Prostate gland (tissue), 2 donors: ENCODE measurements at regions not wholly inside any gene's neighbourhood (a gene's known extent, or its start where the extent isn't known, plus 50 kb on each side); places are given as distances from the start of the nearest gene placed in this dataset.
"Not testable (repeated sequence)": the region's sequence is repeated elsewhere in the genome, so short reads cannot be mapped to it uniquely, and the experiment has no call there.

ENCODE experiments used
- DNase-seq: peaks from one replicate; pipeline ENCODE4 v3.0.0-alpha.2; 2019; ENCODE audit warnings: low spot score
- H3K27ac ChIP-seq, 2 donors: fragments of 200-600 bp; sonication (generic); 2 replicates each; pipeline ENCODE4 v1.5.1; 2017 to 2019
- H3K27me3 ChIP-seq: fragments of 200-600 bp; sonication (generic); replicated peaks from 2 replicates; pipeline ENCODE4 v1.5.1; 2019; ENCODE audit not compliant: insufficient read depth
- H3K36me3 ChIP-seq, 2 donors: fragments of 200-600 bp; sonication (generic); 1 replicate in 1 of 2; 2 replicates in 1 of 2; pipeline versions ENCODE4 v1.5.1 to v1.8.1; 2017 to 2019
- H3K4me1 ChIP-seq: fragments of 200-600 bp; sonication (generic); replicated peaks from 2 replicates; pipeline ENCODE4 v1.5.1; 2019
- H3K4me3 ChIP-seq, 2 donors: fragments of 200-600 bp; sonication (generic); 2 replicates each; pipeline ENCODE4 v1.5.1; 2017 to 2019
- H3K9me3 ChIP-seq: fragments of 200-600 bp; sonication (generic); 2 replicates; pipeline ENCODE4 v1.5.1; 2017
- CTCF ChIP-seq, 4 experiments: fragments of 200-600 bp in 2 of 4; fragments of 450-650 bp in 2 of 4; sonication (generic) in 2 of 4; IDR thresholded peaks; 1 replicate in 3 of 4; 2 replicates in 1 of 4; pipeline ENCODE4 v1.5.1; 2016 to 2019; ENCODE audit warnings: antibody characterized with exemption in 4 of 4, mild to moderate bottlenecking in 2 of 4, moderate library complexity in 2 of 4
- POLR2A ChIP-seq: fragments of 450-650 bp; IDR thresholded peaks from one replicate; pipeline ENCODE4 v1.6.1; 2016; ENCODE audit warnings: antibody characterized with exemption, mild to moderate bottlenecking
- WGBS: methylation state at CpG from one replicate; pipeline ENCODE4 v1.1.5; 2018; 5-methylcytosine and 5-hydroxymethylcytosine counted together
- intact Hi-C: fragments of 100-400 bp; cut with DNase I; formaldehyde crosslinking; loops from one replicate; pipeline ENCODE4 v1.14.2; 2022

- intact Hi-C loops, H3K36me3 ChIP-seq, DNase-seq, H3K4me1 ChIP-seq, H3K27ac ChIP-seq, H3K27me3 ChIP-seq, H3K9me3 ChIP-seq, H3K4me3 ChIP-seq: not testable (repeated sequence)
- 53% methylated on average over 2 of the region's 2 CpGs for WGBS
Observed at GRCh38 chr2:89756616-89757015, 1065.1 kb downstream of the RPIA start.

GRCh38 chr2:89758332-89759026 lies 1067.0 kb downstream of the RPIA start:
- H3K9me3 ChIP-seq, H3K4me1 ChIP-seq, H3K27ac ChIP-seq, intact Hi-C loops, H3K4me3 ChIP-seq, DNase-seq, H3K36me3 ChIP-seq, H3K27me3 ChIP-seq: not testable (repeated sequence)
- WGBS: 73% methylated on average over 14 of the region's 14 CpGs

- H3K36me3 ChIP-seq, intact Hi-C loops, H3K4me3 ChIP-seq, H3K9me3 ChIP-seq, H3K4me1 ChIP-seq, H3K27ac ChIP-seq, DNase-seq, H3K27me3 ChIP-seq: not testable (repeated sequence)
- WGBS: 81% methylated on average over 6 of the region's 6 CpGs
Observed at GRCh38 chr2:89760762-89761161, 1069.3 kb downstream of the RPIA start.

GRCh38 chr2:89761171-89761570 lies 1069.7 kb downstream of the RPIA start:
- H3K27ac ChIP-seq, H3K36me3 ChIP-seq, H3K9me3 ChIP-seq, DNase-seq, intact Hi-C loops, H3K4me1 ChIP-seq, H3K27me3 ChIP-seq, H3K4me3 ChIP-seq: not testable (repeated sequence)
- WGBS: 67% methylated on average over 2 of the region's 2 CpGs

- H3K36me3 ChIP-seq, H3K9me3 ChIP-seq, H3K27me3 ChIP-seq, DNase-seq, H3K4me3 ChIP-seq, H3K27ac ChIP-seq, H3K4me1 ChIP-seq, intact Hi-C loops: not testable (repeated sequence)
- WGBS: 92% methylated on average over 4 of the region's 4 CpGs
Observed at GRCh38 chr2:89761863-89762262, 1070.4 kb downstream of the RPIA start.

GRCh38 chr2:89762461-89763253 lies 1071.2 kb downstream of the RPIA start:
- H3K9me3 ChIP-seq, H3K36me3 ChIP-seq, DNase-seq, intact Hi-C loops, H3K27ac ChIP-seq, H3K4me3 ChIP-seq, H3K4me1 ChIP-seq: not testable (repeated sequence)
- WGBS: 90% methylated on average over 13 of the region's 13 CpGs
- H3K27me3 ChIP-seq: peaks cover 14% of the 10 kb centered on the region

- 87% methylated on average over 17 of the region's 17 CpGs for WGBS
Observed at GRCh38 chr2:89763254-89763580, 1071.7 kb downstream of the RPIA start.

More at GRCh38 chr2:89763254-89763580, 1071.7 kb downstream of the RPIA start:
- Histone ChIP-seq H3K27ac (no peak overlapping the region), H3K4me1 (no peaks in the 10 kb centered on the region), H3K4me3 (no peak overlapping the region), H3K9me3 (no peaks in the 10 kb centered on the region), H3K36me3 (no peaks in the 10 kb centered on the region), H3K27me3 (peaks cover 17% of the 10 kb centered on the region)
- intact Hi-C loops: no loop called here
- DNase-seq: no peak
- TF ChIP-seq POLR2A: no peak
- no peak for TF ChIP-seq CTCF (IDR thresholded peaks at IDR 0.05)
